Activated CD8-positive, alpha-beta memory T cell treated with anti-CD3 and anti-CD28 coated beads, Interleukin-2, amount 50 U/mL, for 4 hours (primary cell): ENCODE measurements at regions not wholly inside any gene's neighbourhood (a gene's known extent, or its start where the extent isn't known, plus 50 kb on each side); places are given as distances from the start of the nearest gene placed in this dataset.

Experiments used
- DNase-seq: peaks from one replicate; pipeline ENCODE4 v3.0.0-alpha.2; 2020

DNA sequence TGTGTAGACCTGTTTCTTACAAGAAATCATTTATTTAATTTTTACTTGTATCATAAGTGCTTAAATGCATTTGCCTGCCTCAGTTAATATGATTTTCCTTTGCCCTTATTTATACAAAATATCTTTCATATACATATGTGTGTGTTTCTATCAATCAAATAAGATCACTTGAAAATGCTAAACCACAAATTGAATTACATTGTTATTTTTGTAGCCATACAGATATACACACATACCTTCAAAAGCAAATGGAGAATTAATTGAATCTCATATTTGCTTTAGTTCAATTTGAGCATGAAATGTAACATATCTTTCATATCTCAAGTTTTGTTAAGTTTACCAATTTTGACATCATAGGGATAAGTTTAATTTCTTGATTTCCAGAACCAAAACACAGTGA lies 755.8 kb upstream of the PIK3C3 start:
- DNase-seq = no peak

DNA sequence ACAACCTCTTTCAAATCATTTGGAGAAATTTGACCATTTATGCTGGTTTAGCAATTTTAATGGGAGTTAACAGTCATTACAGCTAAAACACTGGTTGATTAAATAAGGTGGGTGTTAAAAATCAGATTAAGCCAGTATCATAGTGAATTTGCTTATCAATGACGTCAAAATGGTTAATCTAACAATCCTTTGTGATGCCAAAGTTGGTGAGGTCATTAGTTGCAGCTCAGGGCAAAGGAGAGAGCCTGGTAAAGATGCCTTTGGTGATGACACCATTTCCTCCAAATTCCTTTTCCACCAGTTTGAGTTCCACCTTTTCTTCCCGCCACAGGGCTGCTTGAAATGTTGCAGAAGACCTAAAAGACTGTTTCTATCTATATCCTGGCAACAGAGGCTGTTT lies 757.1 kb upstream of the PIK3C3 start:
- no peak for DNase-seq

DNA sequence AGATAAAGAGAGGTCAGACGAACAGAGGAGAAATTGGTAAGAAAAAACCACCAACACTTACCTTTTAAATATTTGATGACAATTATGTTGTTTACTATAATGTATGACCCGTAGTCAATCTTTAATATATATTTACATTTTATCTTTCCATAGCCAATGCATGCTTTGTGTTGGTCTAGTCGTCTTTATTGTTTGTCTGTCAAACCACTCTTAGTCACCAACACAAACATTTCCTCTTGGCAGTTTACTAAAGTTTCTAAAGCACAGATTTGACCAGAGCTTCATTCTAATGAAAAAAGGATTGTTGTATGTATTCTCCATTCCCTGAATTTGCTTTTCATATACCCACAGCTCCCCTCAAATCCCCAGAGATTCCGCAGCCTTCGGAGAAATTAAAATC lies 784.7 kb upstream of the PIK3C3 start:
- DNase-seq = no peak

DNA sequence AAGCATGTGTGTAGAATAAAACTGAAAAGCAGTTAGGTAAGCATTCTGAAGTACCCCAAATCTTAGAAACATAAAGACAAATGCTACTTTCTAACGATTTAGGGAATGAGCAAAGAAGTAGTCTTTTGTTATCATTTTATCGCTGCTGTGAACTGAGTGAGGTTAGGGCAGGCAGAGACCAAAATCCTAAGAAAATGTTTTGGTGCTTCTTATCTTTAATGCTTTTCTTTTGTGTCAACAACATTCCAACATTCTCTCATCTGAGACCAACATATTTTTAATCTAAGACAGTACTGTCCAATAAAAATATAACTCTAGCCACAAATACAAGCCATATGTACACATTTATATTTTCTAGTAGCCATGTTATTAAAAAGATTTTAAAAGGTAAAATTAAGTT lies 789.4 kb upstream of the PIK3C3 start:
- DNase-seq = no peak

DNA sequence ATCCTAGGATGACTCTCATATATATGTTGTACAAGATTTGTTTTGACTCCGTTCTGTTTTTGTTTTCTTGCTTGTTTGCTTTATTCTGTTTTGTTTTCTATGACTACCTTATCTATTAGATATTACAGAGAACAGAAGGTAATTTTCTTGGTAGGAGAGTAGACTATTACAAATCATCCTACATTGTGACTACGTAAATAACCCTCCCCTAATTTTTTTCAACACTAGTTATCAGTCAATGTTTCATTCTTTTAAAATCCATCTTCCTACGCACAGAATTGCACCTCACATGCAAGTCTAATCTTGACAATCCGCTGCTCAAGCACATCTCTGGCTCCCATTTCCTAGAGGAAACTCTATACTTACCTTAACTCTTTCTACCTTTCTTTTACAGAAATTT lies 792.3 kb upstream of the PIK3C3 start:
- DNase-seq = no peak

DNA sequence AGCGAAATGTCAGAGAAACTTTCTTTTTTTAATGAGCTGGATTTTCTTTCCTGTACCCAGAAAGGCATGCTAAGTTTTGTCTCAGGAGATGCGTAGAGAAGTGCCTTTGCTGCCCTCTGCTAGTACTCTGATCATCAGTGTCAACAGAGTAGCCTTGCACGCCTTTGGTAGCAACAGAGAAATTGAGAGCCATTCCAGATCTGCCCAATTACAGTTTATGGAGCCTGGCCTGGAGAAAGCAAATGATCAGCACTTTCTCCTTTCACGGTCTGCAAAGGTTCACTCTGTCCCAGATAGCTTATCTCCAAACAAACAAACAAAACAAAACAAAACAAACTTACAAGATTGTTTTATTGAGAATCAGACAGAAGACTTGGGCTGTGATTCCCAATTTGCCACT lies 792.8 kb upstream of the PIK3C3 start:
- DNase-seq = no peak

DNA sequence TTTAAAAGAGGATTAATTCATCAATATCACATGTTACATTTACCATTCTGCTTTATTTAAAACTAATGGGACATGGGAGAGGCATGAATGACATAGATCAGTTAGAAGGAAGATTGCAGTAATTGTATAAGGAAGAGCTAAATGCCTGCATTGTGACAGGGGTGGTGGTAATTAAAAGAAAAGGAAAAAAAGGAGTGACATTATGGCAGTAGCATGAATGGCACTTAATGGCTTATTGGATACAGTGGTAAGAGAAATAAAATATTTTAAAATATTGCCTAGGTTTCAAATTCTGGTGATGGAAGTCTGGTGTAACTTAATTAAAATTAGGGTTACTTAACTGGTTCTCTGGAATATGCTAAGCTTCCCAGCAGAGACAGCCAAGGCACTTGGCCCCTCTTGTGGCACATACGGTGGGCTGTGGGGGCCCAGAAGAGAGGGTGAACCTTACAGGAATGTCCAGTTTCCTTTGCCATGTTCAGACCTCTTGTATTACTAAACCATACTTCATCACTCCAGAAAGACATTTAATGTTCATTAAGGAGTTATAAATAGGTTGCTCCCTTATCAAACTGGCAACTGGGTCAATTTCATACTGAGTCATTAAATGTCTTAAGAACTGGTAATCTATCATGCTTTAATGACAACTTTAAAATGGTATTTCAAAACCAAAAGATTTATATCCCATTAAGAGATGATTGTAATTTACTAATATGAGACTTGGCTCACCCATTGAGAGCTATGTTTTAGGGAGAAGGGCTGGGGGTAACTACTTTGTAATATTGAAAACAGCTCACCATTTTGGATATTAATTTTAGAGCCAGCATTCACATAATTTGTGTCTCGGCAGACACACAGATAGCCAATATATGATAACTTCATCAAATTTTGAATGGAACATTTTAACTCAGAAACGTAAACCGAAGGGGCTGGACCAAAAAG lies 798.9 kb upstream of the PIK3C3 start:
- DNase-seq = no peak

DNA sequence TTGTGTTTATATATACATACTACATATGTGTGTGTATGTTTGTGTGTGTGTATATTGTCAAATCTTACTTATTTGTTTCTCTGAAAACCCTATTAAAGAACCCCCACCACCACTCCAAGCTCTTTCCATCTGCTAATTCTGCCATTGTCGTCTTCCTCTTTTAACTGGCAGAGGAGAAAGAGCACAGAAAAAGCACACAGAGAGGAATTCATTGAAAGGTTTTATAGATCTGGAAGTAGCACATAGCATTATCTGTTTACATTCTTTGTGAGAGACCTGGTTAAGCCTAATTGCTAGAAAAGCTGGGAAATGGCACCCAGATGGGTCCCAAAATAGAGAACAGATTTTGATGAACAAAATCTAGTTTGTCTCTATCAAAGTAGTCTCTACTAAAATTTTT lies 800.0 kb upstream of the PIK3C3 start:
- no peak for DNase-seq

DNA sequence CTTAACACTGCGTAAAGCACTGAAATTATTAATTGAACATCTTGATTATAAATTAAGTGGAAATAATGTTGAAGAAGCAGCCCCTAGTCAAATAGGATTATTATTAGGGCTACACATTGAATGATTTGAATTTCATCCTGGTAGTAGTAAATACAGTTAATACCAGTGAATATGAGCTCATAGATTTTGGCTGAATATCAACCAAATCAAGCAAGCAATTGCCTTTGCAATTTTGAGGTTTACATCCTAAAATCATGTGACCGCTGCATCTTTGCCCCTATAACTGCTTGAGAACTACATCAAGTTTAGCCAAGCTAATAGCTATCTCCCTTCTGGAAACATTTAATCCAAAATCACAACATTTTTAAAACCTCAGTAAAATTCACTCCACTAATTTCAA lies 801.2 kb upstream of the PIK3C3 start:
- DNase-seq = no peak

DNA sequence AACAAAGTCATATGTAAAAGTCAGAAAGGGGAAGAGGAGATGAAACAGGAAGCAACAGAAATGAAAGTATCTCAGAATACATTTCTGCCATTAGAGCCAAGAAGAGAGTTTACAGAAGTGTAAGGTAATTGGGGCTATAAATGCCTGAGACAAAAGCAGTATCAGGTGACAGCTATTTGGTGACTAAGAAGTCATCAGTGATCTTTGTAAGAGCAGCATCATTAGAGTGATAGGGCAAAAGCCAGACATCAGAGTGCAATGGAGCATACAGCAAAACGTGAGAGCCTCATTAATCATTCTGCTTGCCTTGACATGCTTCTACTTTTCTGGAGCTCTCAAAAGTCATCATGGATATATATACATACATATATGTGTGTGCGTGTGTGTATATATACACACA lies 804.7 kb upstream of the PIK3C3 start:
- no peak for DNase-seq

DNA sequence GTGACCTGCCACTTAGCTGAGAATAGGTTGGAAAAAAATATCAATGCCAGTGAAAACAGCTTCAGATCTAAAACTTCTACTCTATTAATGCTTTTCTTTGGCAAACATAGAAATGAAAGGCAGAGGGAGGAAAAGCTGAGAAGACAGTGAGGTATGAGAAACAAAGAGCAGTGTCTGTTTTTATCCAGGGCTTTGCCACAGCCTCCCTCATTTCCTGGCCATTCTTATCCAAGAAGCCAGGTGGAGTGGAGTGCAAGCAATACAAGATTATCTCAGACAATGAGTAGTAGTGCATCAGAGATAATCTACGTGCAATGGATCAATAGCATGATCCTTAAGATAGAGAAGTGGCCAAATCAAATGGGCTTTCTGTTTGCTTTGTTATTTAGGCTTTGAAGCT lies 808.7 kb upstream of the PIK3C3 start:
- no peak for DNase-seq

DNA sequence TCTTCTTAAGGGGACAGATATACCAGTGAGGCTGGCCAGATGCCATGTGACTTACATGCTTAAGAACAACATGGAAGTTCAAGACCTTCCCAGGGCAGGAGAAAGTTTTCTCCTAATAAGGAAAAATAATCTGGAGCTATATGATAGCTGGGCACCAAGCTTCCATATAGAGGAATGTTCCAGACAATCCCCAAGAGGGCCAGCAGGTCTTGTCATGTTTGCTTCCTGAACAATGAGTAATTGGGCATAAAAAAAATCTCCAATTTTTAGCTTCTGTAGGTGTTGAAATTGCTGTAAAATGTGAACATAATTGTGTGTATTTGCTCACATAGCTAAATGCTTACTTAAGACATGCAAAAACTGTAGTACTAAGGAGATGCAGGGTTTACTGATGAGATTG lies 809.5 kb upstream of the PIK3C3 start:
- DNase-seq = no peak

DNA sequence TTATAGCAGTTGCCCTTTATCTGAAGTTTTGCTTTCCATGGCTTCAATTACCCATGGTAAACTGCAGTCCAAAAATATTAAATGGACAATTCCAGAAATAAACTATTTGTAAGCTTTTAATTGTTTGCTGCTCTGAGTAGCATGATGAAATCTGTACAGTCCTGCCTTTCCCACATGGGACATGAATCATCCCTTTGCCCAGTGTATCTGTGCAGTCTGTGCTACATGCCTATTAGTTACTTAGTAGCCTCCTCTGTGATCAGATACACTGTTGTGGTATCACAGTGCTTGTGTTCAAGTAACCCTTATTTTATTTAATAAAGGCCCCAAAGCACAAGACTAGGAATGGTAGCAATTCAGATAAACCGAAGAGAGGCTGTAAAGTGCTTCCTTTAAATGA lies 810.6 kb upstream of the PIK3C3 start:
- DNase-seq = no peak

DNA sequence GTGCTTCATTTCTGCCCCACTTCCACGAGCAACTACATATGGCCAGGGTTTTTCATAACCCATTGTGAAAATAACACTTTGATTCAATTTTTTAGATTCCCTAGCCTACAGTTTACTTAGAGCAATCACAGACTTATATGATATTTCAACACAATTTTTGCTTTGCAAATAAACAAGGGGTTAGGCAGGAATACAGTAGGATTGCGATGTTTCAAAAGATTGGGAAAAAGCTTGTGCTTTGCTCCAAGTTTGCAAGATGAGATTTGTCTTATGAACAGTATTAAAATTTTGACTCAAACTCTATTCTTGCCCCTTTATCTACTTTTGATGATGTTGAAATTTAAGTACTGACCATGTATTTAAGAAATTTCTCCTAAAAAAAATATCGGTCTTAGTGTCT lies 814.5 kb upstream of the PIK3C3 start:
- no peak for DNase-seq

DNA sequence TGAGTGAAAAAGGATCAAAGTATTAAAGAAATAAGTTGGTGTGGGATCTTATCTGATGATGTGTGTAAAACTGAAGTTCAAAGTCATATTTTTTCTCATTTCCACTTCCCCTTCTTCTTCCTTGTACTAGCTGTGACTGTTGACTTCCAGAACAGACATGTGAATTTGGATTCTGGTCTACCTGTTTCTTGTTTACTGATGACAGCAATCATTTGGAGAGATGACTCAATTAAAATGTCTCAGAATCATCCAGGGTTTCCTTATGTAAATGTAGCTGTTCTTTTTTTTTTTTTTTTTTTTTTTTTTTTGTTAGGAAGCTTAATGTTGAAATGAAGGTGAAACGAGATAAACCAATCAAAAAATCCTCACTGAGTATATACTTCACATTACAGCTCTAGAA lies 819.9 kb upstream of the PIK3C3 start:
- no peak for DNase-seq

DNA sequence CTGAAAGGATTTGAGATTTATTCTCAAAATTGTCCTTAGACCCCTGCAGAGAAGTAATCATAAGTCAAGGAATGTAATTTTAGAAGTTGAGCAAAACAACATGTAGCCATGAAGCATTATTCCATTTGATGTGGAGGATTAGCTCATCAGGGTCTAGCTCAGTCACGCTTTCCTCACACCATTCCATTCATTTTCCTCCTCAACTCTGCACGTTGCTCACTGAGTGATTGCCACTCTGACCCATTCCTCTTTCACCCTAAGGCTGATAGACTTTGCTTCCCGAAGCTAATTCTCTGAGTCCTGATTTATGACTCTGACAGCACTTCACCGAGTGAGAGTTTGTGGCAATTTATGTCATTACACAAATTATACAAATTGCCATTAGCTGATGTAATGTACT lies 820.6 kb upstream of the PIK3C3 start:
- no peak for DNase-seq

DNA sequence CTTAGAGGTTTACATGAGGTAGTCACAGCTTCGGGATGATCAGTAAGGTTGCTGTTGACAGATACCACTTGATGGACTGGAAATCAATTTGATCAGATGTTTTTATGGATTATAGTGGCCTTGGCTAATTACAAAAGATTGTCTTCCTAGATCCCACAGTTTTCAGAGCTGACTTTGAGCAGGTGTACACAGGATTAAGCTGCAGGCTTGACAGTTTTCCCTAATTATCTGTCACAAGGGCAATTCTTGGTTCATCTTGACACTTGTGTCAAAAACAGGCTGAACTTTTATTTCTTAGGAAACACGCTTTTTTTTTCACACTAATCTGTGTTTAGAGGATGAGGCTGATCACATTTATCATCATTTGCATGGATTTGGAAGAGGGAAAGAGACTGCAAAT lies 824.0 kb upstream of the PIK3C3 start:
- no peak for DNase-seq

DNA sequence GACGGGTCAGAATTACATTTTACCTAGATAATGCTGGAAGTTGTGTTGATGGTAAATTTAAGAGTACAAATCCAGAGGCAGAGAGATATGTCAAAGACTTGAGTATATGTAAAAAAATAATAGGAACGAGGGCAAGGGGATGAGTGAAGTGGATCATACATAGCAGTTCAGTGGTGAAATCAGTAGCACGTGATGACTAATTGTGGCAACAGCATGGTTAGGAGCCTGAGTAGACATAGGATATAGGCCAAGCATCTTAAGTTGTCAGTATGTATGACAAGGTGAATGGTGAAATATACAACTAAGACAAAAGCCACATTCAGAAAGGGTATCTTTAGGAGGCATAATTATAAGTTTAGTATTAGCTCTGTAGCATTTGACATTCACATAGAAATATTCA lies 826.5 kb upstream of the PIK3C3 start:
- no peak for DNase-seq

DNA sequence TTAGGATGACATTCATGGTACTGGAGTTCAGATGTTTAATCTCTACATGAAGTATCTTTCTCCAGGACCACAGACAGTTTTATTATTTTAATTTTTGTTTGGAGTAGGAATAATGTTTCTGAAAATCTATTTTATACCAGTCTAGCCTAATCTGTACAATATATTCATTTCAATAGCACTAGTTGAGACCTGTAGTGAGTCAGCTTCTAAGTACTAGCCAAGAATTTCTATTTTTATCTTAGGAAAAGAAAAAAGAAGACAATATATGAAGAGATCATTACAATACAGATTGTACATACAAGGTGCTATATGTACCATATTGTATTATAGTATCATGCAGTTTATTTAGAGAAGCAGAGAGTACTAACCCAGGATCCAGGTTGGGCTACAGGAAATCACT lies 826.9 kb upstream of the PIK3C3 start:
- DNase-seq = no peak

DNA sequence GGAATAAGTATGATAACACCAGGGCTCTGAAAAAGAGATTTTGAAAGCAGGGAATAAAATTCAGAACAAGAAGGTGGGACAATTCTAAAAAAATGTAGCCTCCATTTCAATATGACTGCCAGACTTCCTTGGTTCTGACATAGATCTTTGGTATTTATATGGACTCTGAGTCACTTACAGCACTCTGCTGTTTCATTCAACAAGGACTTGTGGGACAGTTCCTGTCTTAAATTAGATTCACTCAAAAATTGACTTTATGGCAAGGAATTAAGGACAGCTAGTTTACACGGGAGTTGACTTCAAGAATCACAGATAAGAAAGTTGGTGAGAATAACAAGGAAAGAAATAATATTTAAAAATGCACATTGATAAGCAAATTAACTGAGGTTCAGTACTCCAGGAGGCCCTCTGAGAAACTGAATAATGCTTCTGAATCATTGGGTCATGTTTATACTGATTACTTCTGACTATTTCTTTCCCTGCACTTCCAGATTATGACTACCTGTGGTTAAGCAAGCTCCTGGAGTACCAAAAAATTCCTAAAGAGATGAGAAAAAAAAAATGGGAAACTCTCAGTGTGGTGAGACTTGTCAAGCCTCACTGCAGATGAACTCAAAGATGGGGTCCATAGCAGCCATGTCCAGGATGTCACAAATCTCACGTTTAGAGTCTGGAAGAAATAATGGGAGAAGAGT lies 828.3 kb upstream of the PIK3C3 start:
- DNase-seq = no peak

DNA sequence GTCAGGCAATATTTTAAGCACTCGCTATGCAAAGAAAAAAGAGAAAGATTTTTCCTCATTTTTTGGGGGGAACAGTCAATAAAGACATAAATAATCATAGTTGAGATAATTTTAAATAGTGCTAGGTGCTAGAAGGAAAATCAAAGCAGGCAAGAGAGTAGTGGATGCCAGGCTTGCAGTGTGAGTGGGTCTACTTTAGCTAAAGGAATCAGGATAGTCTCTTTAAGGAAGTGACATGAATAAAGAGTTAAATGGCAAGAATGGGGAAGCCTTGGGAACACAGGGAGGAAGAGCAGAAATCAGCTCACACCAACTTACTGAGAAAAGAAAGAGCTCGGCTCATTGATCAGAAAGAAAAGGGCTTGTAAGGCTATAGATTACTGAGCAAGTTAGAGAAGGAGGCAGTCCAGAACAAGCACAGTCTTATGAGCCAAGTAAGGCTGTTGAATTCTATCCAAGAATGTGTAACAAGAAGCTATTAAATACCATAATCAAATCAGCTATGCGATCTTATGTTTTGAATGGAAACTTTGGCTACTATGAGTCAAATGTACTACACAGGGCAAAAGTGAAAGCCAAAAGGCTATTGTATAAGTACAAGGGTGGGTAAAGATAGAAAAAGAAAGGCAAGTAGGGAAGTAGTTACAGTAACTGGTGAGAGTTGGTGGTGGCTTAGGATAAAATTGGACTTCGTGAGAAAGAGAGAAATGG lies 833.8 kb upstream of the PIK3C3 start:
- DNase-seq = no peak

DNA sequence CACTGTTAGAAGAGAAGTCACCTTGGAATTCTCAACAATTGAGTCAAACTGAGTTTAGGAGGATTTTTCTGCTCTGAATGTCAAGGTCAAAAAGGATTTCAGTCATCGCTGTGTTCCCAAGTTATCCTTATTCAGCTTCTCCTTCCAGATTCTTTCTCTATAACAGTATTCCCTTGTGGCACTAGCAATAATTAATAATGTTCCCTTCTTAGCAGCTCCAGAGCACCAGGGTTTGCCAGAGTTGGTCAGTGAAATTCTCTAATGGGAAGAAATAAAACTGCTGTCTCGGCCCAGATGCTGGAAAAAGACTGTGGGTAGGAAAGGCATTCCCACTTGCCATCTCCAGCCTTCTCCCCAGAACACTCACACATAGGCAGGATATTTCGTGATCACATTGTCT lies 836.0 kb upstream of the PIK3C3 start:
- DNase-seq = no peak

DNA sequence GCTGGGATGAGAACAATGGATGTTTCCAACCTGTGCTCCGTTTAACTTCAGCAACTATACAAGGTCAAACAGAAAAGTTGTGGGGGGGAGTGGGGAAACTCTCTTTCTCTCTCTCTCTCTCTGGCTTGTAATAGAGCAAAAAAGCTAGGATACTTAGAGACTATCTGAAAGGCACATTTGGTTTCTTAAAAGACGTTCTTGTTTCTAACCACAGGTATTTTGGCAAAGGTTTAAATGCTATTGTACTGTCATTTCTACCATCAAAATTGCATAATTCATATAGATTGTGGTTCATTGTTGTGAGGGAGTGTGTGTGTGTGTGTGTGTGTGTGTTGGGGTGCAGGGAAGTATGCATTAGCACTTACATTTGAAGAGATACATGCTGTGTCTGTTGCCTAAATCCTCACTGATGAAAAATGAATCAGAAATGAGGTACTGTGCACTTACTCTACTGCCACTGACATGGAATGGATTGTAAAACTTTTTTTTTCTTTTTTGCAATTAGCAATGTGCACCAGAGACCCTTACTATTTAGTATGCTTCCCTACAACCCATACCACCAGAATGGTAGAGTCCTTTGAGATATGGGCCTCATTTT lies 841.0 kb upstream of the PIK3C3 start:
- DNase-seq = no peak

DNA sequence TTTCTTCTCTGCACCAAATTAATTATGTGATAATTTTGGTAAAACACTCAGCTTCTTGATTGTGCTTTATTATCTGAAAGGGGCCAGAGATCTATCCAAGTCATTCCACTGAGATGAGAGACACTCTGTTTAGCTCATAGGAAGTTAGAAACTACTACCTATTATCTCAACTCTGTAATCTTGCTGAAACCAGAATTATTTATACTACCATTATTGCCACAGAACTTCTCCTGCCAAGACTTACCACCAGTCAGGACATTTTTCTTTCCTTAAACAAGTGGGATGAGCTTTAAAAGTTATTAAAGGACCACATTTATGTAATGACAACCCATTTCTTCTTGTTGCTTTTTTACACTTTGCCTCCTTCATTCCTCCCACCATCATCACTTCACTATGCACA lies 855.6 kb upstream of the PIK3C3 start:
- DNase-seq = no peak
